ENCODE measurements at regions not wholly inside any gene's neighbourhood (a gene's known extent, or its start where the extent isn't known, plus 50 kb on each side); places are given as distances from the start of the nearest gene placed in this dataset.

DNA sequence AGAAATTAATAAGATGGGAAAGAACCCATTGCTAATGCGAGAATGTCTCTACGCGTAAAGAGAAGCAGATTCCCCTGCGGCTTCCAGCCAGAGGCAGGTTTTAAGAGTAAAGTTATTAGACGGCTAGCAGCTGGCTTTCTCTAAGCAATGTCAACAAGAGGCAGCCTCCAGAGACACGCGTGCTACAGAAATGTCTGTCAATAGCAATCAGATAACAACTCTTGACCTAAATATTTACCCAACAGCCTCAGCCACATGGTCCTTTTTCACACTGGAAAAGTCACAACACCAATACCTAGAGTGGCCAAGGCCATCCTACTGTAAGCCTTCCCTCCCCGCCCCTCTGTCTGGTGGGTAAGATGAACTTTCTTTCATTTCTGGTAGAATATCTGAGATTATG, 146.0 kb upstream of the SFSWAP start:
- H3K27ac Mint-ChIP-seq: no peak overlapping the region
- H3F3A ChIP-seq (ENCODE audit: low read depth): peaks cover 9% of the 10 kb centered on the region
- DNase-seq (ENCODE audit: low spot score): no peak
- H3K9me3 ChIP-seq (ENCODE audit: low read depth): no peaks in the 10 kb centered on the region
- no peak overlapping the region for H3K4me3 Mint-ChIP-seq
- H3K27ac ChIP-seq: no peak overlapping the region
- no peaks in the 10 kb centered on the region for H3K36me3 Mint-ChIP-seq
- no peaks in the 10 kb centered on the region for H3K36me3 ChIP-seq
- peaks cover 13% of the 10 kb centered on the region for H3K4me1 ChIP-seq
- no peaks in the 10 kb centered on the region for H3K79me2 ChIP-seq (ENCODE audit: low read depth)
- no peak overlapping the region for H3K4me3 ChIP-seq
- TF ChIP-seq EZH2 (IDR thresholded peaks at IDR 0.05) (no peak), EZH2phosphoT487 (IDR thresholded peaks at IDR 0.05) (no peak)
- TF ChIP-seq, protein P1, sequence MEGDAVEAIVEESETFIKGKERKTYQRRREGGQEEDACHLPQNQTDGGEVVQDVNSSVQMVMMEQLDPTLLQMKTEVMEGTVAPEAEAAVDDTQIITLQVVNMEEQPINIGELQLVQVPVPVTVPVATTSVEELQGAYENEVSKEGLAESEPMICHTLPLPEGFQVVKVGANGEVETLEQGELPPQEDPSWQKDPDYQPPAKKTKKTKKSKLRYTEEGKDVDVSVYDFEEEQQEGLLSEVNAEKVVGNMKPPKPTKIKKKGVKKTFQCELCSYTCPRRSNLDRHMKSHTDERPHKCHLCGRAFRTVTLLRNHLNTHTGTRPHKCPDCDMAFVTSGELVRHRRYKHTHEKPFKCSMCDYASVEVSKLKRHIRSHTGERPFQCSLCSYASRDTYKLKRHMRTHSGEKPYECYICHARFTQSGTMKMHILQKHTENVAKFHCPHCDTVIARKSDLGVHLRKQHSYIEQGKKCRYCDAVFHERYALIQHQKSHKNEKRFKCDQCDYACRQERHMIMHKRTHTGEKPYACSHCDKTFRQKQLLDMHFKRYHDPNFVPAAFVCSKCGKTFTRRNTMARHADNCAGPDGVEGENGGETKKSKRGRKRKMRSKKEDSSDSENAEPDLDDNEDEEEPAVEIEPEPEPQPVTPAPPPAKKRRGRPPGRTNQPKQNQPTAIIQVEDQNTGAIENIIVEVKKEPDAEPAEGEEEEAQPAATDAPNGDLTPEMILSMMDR (IDR thresholded peaks at IDR 0.05): no peak
- no peaks in the 10 kb centered on the region for H3K9me3 Mint-ChIP-seq
- H3K4me2 ChIP-seq: no peak overlapping the region
- peaks cover 2% of the 10 kb centered on the region for H3K27me3 Mint-ChIP-seq (ENCODE audit: insufficient read depth, low read depth)
- H3K27me3 ChIP-seq: no peaks in the 10 kb centered on the region
- H2AFZ ChIP-seq (replicated peaks): no peak overlapping the region
- no peak overlapping the region for H3K9ac ChIP-seq
- H4K20me1 ChIP-seq (ENCODE audit: low read depth): no peaks in the 10 kb centered on the region
- H3K4me1 Mint-ChIP-seq: peaks cover 36% of the 10 kb centered on the region

DNA sequence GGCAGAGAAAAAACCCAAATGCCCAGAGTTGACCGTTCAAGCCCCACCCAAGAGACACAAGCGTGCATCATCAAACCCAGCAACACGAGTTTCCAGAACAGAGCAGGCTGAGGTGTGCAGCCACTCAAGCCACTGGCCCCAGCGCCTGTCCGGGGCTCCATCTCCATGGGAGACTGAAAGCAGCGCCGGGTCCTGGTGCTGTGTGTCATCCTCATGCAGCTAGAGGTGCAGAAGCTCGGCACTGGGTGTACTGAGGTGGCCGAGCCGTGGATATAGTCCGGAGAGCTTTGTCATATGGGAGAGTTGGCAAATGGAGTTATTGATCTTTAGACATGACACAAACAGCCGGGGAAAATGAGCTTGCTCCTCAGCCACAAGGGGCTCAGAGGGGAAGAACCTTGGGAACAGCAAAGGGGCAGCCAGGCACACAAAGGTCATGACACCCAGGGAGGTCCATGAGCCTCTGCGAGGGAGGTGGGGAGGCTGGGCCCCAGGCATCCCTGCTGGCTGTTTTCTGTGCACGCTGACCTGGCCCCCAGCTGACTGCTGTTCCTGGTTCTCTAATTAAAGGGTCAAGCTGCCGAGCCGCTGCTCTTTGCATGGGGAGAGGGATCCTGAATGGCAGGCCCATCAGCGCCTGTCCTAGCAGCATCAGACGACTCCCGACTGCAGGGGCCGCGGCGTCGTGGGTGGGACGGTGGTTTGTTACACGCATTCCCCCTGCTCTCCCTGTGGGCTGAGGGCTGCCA, 145.4 kb upstream of the SFSWAP start:
- TF ChIP-seq, protein P1 (IDR thresholded peaks at IDR 0.05): no peak
- TF ChIP-seq EZH2 (IDR thresholded peaks at IDR 0.05): no peak
- TF ChIP-seq EZH2phosphoT487 (IDR thresholded peaks at IDR 0.05): no peak
- peaks cover 3% of the 10 kb centered on the region for H3K27me3 Mint-ChIP-seq (ENCODE audit: insufficient read depth, low read depth)
- H3K79me2 ChIP-seq (ENCODE audit: low read depth): no peaks in the 10 kb centered on the region
- no peak overlapping the region for H2AFZ ChIP-seq (replicated peaks)
- peaks cover 13% of the 10 kb centered on the region for H3K4me1 ChIP-seq
- H3K4me2 ChIP-seq: peak overlapping the region; percentile 10
- H3K36me3 ChIP-seq: no peaks in the 10 kb centered on the region
- peak; percentile 42 for DNase-seq (ENCODE audit: low spot score)
- no peak overlapping the region for H3K27ac ChIP-seq
- no peaks in the 10 kb centered on the region for H3K9me3 ChIP-seq (ENCODE audit: low read depth)
- H4K20me1 ChIP-seq (ENCODE audit: low read depth): no peaks in the 10 kb centered on the region
- no peaks in the 10 kb centered on the region for H3K27me3 ChIP-seq
- H3K27ac Mint-ChIP-seq: no peak overlapping the region
- peaks cover 36% of the 10 kb centered on the region for H3K4me1 Mint-ChIP-seq
- H3K9ac ChIP-seq: no peak overlapping the region
- H3K4me3 Mint-ChIP-seq: peak overlapping the region; percentile 39
- no peaks in the 10 kb centered on the region for H3K36me3 Mint-ChIP-seq
- no peaks in the 10 kb centered on the region for H3K9me3 Mint-ChIP-seq
- H3F3A ChIP-seq (ENCODE audit: low read depth): peaks cover 9% of the 10 kb centered on the region
- H3K4me3 ChIP-seq: no peak overlapping the region

DNA sequence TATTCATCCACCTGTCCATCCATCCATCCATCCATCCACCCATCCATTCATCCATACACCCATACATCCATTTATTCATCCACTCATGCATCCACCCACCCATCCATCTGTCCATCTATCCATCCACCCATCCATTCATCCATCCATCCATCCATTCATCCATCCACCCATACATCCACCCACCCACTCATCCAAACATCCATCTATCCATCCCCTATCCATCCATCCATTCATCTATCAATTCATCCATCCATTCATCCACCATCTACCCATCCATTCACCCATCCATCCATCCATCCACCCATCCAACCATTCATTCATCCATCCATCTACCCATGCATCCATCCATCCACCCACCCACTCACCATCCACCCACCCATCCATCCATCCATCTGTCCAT, 142.6 kb upstream of the SFSWAP start:
- Histone ChIP-seq H3K9me3 (ENCODE audit: low read depth) (no peaks in the 10 kb centered on the region), H3F3A (ENCODE audit: low read depth) (peaks cover 9% of the 10 kb centered on the region), H3K36me3 (no peaks in the 10 kb centered on the region), H3K4me2 (no peak overlapping the region), H3K79me2 (ENCODE audit: low read depth) (no peaks in the 10 kb centered on the region), H3K27ac (no peak overlapping the region), H3K27me3 (no peaks in the 10 kb centered on the region), H3K4me3 (no peak overlapping the region), H3K4me1 (peaks cover 13% of the 10 kb centered on the region), H3K9ac (no peak overlapping the region), H4K20me1 (ENCODE audit: low read depth) (no peaks in the 10 kb centered on the region), H2AFZ (replicated peaks) (no peak overlapping the region)
- peaks cover 38% of the 10 kb centered on the region for H3K4me1 Mint-ChIP-seq
- H3K27me3 Mint-ChIP-seq (ENCODE audit: insufficient read depth, low read depth): peaks cover 6% of the 10 kb centered on the region
- no peaks in the 10 kb centered on the region for H3K36me3 Mint-ChIP-seq
- H3K9me3 Mint-ChIP-seq: no peaks in the 10 kb centered on the region
- H3K4me3 Mint-ChIP-seq: no peak overlapping the region
- H3K27ac Mint-ChIP-seq: no peak overlapping the region
- TF ChIP-seq EZH2 (IDR thresholded peaks at IDR 0.05): no peak
- no peak for TF ChIP-seq EZH2phosphoT487 (IDR thresholded peaks at IDR 0.05)
- TF ChIP-seq, protein P1 (IDR thresholded peaks at IDR 0.05): no peak
- no peak for DNase-seq (ENCODE audit: low spot score)
